Mucosa of descending colon (tissue), 3 donors: ENCODE measurements at regions not wholly inside any gene's neighbourhood (a gene's known extent, or its start where the extent isn't known, plus 50 kb on each side); places are given as distances from the start of the nearest gene placed in this dataset.

ENCODE experiments used
- ATAC-seq: fragments of 200-7000 bp; cut with Tn5 transposase; one replicate; pipeline ENCODE4 v1.9.1; 2020; ENCODE audit warnings: mild to moderate bottlenecking, moderate library complexity
- DNase-seq, 3 donors: peaks; one replicate each; pipeline ENCODE4 v3.0.0-alpha.2; 2020
- H3K36me3 ChIP-seq: fragments of 200-600 bp; one replicate; pipeline ENCODE4 v1.8.0; 2021; ENCODE audit warnings: low read depth, mild to moderate bottlenecking
- H3K4me1 ChIP-seq: fragments of 200-600 bp; one replicate; pipeline ENCODE4 v1.8.0; 2021; ENCODE audit warnings: low read depth, mild to moderate bottlenecking
- H3K4me3 ChIP-seq: fragments of 200-600 bp; one replicate; pipeline ENCODE4 v1.8.0; 2021; ENCODE audit warnings: mild to moderate bottlenecking
- H3K9me3 ChIP-seq: fragments of 200-600 bp; one replicate; pipeline ENCODE4 v1.8.0; 2021; ENCODE audit warnings: mild to moderate bottlenecking
- CTCF ChIP-seq: fragments of 200-600 bp; IDR thresholded peaks from one replicate; pipeline ENCODE4 v1.8.0; 2022; ENCODE audit warnings: antibody characterized with exemption, mild to moderate bottlenecking
- intact Hi-C, 2 donors: fragments of 100-400 bp; cut with DNase I in 1 of 2; cut with micrococcal nuclease in 1 of 2; formaldehyde crosslinking; loops; one replicate each; pipeline versions ENCODE4 v1.11.0 to v1.11.1; 2022; cut with DNase I, micrococcal nuclease
- donor health status: DM: no; HTN: no; CAD: no; lungs with moderate emphysema.
- donor health status: DM: no; HTN: no; CAD: no.
- donor health status: DM: no; HTN: yes; CAD: no.

- intact Hi-C loops, result loop anchor here in 1 of 2 donors (10.0 kb wide), 1 partner anchor 61 kb away; no protein-coding TSS in a partner anchor
- TF ChIP-seq CTCF, result no peak
- Histone ChIP-seq H3K4me3 (no peak overlapping the region), H3K4me1 (no peaks in the 10 kb centered on the region), H3K9me3 (no peaks in the 10 kb centered on the region), H3K36me3 (no peaks in the 10 kb centered on the region)
- ATAC-seq (no peak), DNase-seq (no peak)
These were observed 582.5 kb downstream of the ELAVL2 start for GRCh38 chr9:23243523-23243922.

GRCh38 chr9:23245067-23245466 is 581.0 kb downstream of the ELAVL2 start:
- ATAC-seq (no peak), DNase-seq (no peak)
- H3K4me3 ChIP-seq, result no peak overlapping the region
- TF ChIP-seq CTCF, result no peak
- H3K4me1 ChIP-seq, result no peaks in the 10 kb centered on the region
- intact Hi-C loops, result loop anchor here in 1 of 2 donors (10.0 kb wide), 1 partner anchor 60 kb away; no protein-coding TSS in a partner anchor
- no peaks in the 10 kb centered on the region for H3K36me3 ChIP-seq
- no peaks in the 10 kb centered on the region for H3K9me3 ChIP-seq

- H3K9me3 ChIP-seq, result no peaks in the 10 kb centered on the region
- no peak for TF ChIP-seq CTCF
- ATAC-seq (no peak), DNase-seq (no peak)
- no peaks in the 10 kb centered on the region for H3K36me3 ChIP-seq
- no peaks in the 10 kb centered on the region for H3K4me1 ChIP-seq
- intact Hi-C loops, result no loop called here
- no peak overlapping the region for H3K4me3 ChIP-seq
These were observed 571.4 kb downstream of the ELAVL2 start for GRCh38 chr9:23254404-23255184.

- Histone ChIP-seq H3K4me3 (no peak overlapping the region), H3K36me3 (no peaks in the 10 kb centered on the region), H3K9me3 (no peaks in the 10 kb centered on the region), H3K4me1 (no peaks in the 10 kb centered on the region)
- intact Hi-C loops, result no loop called here
- ATAC-seq, result no peak
- no peak for TF ChIP-seq CTCF
- DNase-seq, result no peak
These were observed 570.7 kb downstream of the ELAVL2 start for GRCh38 chr9:23255346-23255745.

- Histone ChIP-seq H3K9me3 (no peaks in the 10 kb centered on the region), H3K36me3 (no peaks in the 10 kb centered on the region), H3K4me1 (no peaks in the 10 kb centered on the region), H3K4me3 (no peak overlapping the region)
- no peak for DNase-seq
- TF ChIP-seq CTCF, result no peak
- no peak for ATAC-seq
- intact Hi-C loops, result no loop called here
These were observed 567.5 kb downstream of the ELAVL2 start for GRCh38 chr9:23258569-23258968.
